Type B pancreatic cell (in vitro differentiated cells): ENCODE measurements at regions not wholly inside any gene's neighbourhood (a gene's known extent, or its start where the extent isn't known, plus 50 kb on each side); places are given as distances from the start of the nearest gene placed in this dataset.
"Not testable (repeated sequence)": the region's sequence is repeated elsewhere in the genome, so short reads cannot be mapped to it uniquely, and the experiment has no call there.

Experiments
- DNase-seq: peaks from one replicate; pipeline ENCODE4 v3.0.0; 2021; ENCODE audit warnings: mixed read lengths; ENCODE audit not compliant: unreplicated experiment; ENCODE audit errors: extremely low spot score
- H3K27ac Mint-ChIP-seq: 2 replicates; pipeline ENCODE4 v1.8.0; 2021; ENCODE audit warnings: mild to moderate bottlenecking, mixed read lengths
- H3K27me3 Mint-ChIP-seq: 2 replicates; pipeline ENCODE4 v1.8.0; 2021; ENCODE audit warnings: mixed read lengths
- H3K36me3 Mint-ChIP-seq: 2 replicates; pipeline ENCODE4 v1.8.0; 2021; ENCODE audit warnings: mixed read lengths
- H3K4me1 Mint-ChIP-seq: one replicate; pipeline ENCODE4 v1.8.0; 2021; ENCODE audit warnings: mixed read lengths; ENCODE audit not compliant: unreplicated experiment
- H3K4me3 Mint-ChIP-seq: 2 replicates; pipeline ENCODE4 v1.8.0; 2021; ENCODE audit warnings: mild to moderate bottlenecking, mixed read lengths
- H3K9me3 Mint-ChIP-seq: 2 replicates; pipeline ENCODE4 v1.8.0; 2021; ENCODE audit warnings: mixed read lengths
- TF ChIP-seq, protein P1 (sequence below): fragments of 200-600 bp; sonication (generic); conservative IDR thresholded peaks from 2 replicates; pipeline ENCODE4 v1.5.0; 2021; ENCODE audit warnings: antibody characterized with exemption, mild to moderate bottlenecking

DNA sequence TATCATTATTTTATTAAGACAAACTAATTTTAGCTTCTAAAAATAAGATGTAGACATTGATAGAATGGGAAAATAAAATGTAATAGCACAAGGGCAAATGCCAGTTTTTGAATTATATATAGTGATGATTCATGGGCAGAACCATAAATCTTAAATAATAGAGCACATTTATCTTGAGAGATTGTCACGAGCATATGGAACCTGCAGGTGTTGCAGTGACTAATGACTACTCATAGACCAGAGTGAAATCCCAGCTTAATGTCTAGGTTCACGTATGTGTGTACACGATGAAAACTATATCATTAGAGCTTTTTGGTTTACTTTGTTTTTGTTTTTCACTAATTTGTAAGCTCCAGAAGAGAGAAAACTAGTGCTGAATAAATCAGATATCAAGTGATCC is 150.2 kb upstream of the CACNA2D1 start:
- Mint-ChIP-seq H3K27ac (no peak overlapping the region), H3K4me3 (no peak overlapping the region), H3K27me3 (peaks cover 8% of the 10 kb centered on the region), H3K4me1 (peaks cover 13% of the 10 kb centered on the region), H3K36me3 (no peaks in the 10 kb centered on the region), H3K9me3 (no peaks in the 10 kb centered on the region)
- no peak for DNase-seq
- TF ChIP-seq, protein P1, sequence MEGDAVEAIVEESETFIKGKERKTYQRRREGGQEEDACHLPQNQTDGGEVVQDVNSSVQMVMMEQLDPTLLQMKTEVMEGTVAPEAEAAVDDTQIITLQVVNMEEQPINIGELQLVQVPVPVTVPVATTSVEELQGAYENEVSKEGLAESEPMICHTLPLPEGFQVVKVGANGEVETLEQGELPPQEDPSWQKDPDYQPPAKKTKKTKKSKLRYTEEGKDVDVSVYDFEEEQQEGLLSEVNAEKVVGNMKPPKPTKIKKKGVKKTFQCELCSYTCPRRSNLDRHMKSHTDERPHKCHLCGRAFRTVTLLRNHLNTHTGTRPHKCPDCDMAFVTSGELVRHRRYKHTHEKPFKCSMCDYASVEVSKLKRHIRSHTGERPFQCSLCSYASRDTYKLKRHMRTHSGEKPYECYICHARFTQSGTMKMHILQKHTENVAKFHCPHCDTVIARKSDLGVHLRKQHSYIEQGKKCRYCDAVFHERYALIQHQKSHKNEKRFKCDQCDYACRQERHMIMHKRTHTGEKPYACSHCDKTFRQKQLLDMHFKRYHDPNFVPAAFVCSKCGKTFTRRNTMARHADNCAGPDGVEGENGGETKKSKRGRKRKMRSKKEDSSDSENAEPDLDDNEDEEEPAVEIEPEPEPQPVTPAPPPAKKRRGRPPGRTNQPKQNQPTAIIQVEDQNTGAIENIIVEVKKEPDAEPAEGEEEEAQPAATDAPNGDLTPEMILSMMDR, result no peak

DNA sequence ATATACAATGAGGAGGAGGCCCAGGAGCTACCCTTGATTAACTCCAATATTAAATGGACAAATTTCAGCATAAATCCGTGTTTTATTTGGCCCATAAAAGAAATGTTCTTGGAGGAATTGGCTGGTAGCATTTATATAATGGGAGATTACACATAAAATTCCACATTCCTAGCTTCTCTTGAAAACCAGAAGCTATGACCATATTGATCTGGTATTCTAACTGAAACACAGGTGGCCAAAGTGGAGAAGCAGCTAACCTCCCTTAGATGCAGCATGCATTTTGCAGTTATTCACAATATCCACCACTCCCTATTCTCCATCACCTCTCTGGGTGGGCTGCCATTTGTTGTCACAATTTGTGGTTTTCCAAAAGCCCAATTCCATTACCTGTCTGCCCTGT is 148.8 kb upstream of the CACNA2D1 start:
- TF ChIP-seq, protein P1, result no peak
- no peak for DNase-seq

DNA sequence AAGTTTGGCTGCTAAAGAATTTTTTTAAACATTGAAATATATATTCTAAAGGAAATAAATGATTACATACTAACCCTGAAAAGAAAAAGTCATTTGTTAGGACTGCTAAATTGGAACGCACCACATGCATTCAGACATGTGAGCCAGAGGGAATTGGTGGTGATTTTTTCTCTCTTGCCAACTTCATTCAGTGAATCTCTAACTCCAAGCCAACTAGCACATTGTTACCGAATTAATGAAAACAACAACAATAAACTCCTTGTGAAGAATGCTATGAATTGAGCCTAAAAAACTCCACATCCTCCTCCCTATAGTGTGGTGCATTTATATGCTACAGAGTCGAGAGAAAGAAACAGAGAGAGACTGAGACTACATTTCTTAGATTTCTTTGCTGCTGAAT is 135.5 kb upstream of the CACNA2D1 start:
- H3K27me3 Mint-ChIP-seq, result peaks cover 4% of the 10 kb centered on the region
- TF ChIP-seq, protein P1, result no peak
- no peak overlapping the region for H3K4me3 Mint-ChIP-seq
- H3K36me3 Mint-ChIP-seq, result no peaks in the 10 kb centered on the region
- no peak overlapping the region for H3K27ac Mint-ChIP-seq
- no peaks in the 10 kb centered on the region for H3K4me1 Mint-ChIP-seq
- DNase-seq, result no peak
- H3K9me3 Mint-ChIP-seq, result no peaks in the 10 kb centered on the region

More for the DNA sequence above, 148.8 kb upstream of the CACNA2D1 start:
- Mint-ChIP-seq H3K4me1 (peaks cover 13% of the 10 kb centered on the region), H3K9me3 (no peaks in the 10 kb centered on the region), H3K27ac (no peak overlapping the region), H3K27me3 (peaks cover 8% of the 10 kb centered on the region), H3K36me3 (no peaks in the 10 kb centered on the region), H3K4me3 (no peak overlapping the region)

DNA sequence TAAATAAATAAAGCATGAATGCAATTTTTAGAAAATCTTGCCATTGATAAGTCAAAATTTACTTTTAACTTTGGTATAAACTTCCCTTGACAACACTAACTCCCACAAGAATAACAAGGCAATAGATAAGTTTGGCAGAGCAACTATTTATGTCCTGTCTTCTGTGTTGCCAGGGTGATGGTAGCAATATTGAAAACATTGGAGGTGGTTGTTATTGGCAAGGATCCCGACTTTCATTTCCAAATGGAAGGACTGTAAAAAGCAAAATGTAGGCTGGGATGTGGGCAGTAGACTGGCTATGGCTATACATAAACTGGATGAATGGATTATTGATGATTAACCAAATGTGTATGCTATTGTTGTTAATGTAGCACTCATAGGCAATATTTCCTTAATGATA is 134.9 kb upstream of the CACNA2D1 start:
- Mint-ChIP-seq H3K36me3 (no peaks in the 10 kb centered on the region), H3K27me3 (peaks cover 4% of the 10 kb centered on the region), H3K4me1 (no peaks in the 10 kb centered on the region), H3K4me3 (no peak overlapping the region), H3K27ac (no peak overlapping the region), H3K9me3 (no peaks in the 10 kb centered on the region)
- TF ChIP-seq, protein P1, result no peak
- no peak for DNase-seq

DNA sequence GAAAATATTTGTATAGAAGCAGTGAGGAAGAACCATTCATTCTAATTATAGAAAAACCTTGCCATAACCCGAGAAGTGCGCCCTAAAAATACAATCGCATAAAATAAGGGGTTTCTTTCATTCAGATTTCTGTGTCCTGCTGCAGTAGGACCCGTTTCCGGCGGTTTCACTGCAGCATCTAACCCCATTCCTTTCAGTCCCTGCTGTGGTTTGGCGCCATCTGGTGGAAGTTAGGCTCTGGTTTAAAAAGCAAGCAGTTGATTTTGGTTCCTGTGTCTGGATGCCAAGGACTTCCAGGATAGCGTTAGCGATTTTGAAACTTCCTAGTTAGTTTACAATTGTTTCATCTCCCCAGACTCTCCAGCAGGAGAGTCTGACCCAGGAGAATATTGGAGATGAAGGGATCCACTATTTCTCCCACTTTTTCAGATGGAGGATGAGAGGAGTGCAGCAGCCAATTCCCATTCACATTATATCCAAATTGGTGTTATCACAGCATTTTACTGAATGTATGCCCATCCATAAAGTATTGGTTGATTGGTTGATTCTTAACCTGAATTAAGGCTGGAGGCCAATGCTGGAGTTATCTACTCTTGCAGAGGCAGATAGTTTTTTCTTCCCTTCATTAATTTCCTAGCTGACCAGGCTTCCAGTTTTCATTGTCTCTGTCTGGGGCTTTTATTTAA is 128.8 kb upstream of the CACNA2D1 start:
- H3K4me1 Mint-ChIP-seq, result peaks cover 5% of the 10 kb centered on the region
- TF ChIP-seq, protein P1, result peak; percentile 96
- no peak overlapping the region for H3K27ac Mint-ChIP-seq
- H3K27me3 Mint-ChIP-seq, result peaks cover 7% of the 10 kb centered on the region
- H3K4me3 Mint-ChIP-seq, result no peak overlapping the region
- H3K36me3 Mint-ChIP-seq, result no peaks in the 10 kb centered on the region
- DNase-seq, result peak; percentile 79
- H3K9me3 Mint-ChIP-seq, result no peaks in the 10 kb centered on the region

DNA sequence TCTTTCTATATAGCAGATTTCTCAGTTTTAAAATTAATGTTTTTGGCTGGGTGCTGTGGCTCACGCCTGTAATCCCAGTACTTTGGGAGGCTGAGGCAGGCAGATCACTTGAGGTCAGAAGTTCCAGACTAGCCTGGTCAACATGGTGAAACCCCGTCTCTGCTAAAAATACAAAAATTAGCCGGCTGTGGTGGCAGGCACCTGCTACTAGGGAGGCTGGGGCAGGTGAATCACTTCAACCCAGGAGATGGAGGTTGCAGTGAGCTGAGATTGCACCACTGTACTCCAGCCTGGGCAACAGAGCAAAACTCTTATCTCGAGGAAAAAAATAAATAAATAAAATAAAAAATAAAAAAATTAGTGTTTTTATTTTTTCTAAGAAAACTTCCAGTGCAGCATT is 127.5 kb upstream of the CACNA2D1 start:
- H3K36me3 Mint-ChIP-seq, H3K27me3 Mint-ChIP-seq, H3K4me1 Mint-ChIP-seq, H3K4me3 Mint-ChIP-seq, H3K9me3 Mint-ChIP-seq, H3K27ac Mint-ChIP-seq, DNase-seq: not testable (repeated sequence)
